ENCODE measurements at regions not wholly inside any gene's neighbourhood (a gene's known extent, or its start where the extent isn't known, plus 50 kb on each side); places are given as distances from the start of the nearest gene placed in this dataset.

DNA sequence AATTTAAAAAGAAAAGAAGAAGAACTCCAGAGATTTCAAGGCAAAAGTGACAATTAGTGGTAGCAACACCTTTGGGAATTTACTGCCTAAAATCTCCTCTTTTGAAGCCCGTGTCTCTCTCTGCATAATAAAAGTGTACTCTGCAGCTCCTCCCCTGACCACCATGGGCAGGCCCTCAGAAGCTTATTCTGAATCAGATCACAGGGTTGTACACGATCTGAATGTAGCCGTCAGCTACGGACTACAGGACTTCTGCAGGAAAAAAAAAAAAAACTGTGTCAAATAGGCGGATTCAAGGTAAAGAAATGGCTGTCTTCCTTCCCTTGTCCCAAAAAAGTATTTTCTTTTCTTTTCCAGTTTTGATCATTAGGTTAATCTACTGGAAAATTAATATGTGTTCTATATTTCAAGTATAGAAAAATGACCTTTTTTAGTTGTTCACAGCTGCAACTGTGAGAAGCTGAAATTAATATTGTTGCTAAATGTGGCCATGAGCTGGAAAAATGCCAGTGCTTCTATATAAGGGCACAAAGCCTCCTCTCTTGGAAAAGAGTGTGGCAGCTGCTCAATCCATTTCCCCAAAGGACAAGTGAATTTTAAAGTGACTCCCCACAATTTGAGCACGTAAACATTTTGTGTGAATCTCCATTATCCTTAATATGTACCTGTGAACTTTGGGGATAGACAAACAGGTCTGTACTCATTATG, 397.4 kb downstream of the C6orf118 start:
- TF ChIP-seq, protein P1, sequence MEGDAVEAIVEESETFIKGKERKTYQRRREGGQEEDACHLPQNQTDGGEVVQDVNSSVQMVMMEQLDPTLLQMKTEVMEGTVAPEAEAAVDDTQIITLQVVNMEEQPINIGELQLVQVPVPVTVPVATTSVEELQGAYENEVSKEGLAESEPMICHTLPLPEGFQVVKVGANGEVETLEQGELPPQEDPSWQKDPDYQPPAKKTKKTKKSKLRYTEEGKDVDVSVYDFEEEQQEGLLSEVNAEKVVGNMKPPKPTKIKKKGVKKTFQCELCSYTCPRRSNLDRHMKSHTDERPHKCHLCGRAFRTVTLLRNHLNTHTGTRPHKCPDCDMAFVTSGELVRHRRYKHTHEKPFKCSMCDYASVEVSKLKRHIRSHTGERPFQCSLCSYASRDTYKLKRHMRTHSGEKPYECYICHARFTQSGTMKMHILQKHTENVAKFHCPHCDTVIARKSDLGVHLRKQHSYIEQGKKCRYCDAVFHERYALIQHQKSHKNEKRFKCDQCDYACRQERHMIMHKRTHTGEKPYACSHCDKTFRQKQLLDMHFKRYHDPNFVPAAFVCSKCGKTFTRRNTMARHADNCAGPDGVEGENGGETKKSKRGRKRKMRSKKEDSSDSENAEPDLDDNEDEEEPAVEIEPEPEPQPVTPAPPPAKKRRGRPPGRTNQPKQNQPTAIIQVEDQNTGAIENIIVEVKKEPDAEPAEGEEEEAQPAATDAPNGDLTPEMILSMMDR (IDR thresholded peaks at IDR 0.05), result no peak
- TF ChIP-seq POLR2A (IDR thresholded peaks at IDR 0.05) (no peak), POLR2AphosphoS5 (IDR thresholded peaks at IDR 0.05) (no peak), EP300 (IDR thresholded peaks at IDR 0.05) (no peak)
